CD4-positive, alpha-beta T cell treated with Interleukin-6 for 4 hours (primary cell): ENCODE measurements at regions not wholly inside any gene's neighbourhood (a gene's known extent, or its start where the extent isn't known, plus 50 kb on each side); places are given as distances from the start of the nearest gene placed in this dataset.
A peak's percentile ranks its signal among the peaks of the same experiment; 100 is the strongest.
"Not testable (repeated sequence)": the region's sequence is repeated elsewhere in the genome, so short reads cannot be mapped to it uniquely, and the experiment has no call there.

Experiments used
- DNase-seq: peaks from one replicate; pipeline ENCODE4 v3.0.0-alpha.2; 2020; ENCODE audit warnings: mixed read lengths

DNA sequence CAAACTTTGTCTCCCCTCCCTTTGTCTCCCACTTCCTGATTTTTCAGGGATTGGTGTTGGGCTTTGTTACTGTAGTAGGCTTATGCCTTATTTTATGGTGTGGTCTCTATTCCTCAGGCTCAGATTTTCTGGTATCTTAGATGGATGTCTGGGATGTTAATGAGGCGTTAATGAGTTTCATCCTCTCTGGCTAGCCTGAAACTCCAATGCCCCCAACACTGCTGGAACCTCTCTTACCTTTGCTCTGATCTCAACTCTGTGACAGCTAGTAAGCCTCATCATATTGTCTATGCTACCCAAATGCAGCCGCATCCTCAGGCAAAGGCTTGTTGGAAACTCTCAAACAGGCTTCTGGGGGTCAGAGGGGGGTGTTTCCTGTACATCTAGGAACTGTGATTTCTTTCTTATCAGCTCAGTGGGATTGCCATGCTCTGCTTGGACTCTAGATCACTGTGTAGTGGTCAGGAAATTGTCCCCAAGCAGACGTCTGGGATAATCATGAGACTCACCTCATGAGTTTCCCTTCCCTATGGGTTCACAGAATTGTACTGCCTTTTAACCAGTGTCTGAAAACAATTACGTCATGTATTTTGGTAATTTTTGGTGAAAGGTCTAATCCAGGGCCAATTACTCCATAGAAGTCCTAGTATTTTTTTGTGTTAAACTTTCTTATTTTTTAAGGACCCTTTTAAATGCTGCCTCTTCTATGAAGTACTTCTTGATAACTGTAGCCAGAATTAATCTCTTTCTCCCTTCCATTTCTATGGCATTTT, 88.8 kb upstream of the TRPC7 start:
- no peak for DNase-seq

DNA sequence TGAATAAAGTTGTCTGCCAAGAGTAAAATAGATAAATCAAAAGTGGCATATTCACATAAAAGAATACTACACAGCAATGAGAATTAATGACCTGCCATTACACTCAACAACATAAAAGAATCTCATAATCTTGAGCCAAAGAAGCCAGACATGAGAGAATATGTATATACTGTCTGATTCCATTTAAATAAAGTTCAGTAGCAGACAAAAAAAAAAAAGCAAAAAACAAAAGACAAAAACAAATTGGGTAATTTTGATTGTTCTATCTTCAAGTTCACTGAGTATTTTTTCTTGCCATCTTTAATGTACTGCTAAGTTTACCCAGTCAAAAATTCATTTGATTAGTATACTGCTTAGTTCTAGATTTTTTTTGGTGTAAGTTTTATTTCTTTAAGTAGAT, 87.9 kb upstream of the TRPC7 start:
- DNase-seq: no peak

DNA sequence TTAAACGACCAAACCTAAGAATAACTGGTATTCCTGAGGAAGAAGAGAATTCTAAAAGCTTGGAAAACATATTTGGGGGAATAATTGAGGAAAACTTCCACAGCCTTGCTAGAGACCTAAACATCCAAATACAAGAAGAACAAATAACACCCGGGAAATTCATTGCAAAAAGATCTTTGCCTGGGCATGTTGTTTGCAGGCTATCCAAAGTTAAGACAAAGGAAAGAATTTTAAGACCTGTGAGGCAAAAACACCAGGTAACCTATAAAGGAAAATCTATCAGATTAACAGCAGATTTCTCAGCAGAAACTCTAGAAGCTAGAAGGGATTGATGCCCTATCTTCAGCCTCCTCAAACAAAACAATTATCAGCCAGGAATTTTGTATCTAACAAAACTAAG, 82.2 kb upstream of the TRPC7 start:
- DNase-seq: not testable (repeated sequence)

DNA sequence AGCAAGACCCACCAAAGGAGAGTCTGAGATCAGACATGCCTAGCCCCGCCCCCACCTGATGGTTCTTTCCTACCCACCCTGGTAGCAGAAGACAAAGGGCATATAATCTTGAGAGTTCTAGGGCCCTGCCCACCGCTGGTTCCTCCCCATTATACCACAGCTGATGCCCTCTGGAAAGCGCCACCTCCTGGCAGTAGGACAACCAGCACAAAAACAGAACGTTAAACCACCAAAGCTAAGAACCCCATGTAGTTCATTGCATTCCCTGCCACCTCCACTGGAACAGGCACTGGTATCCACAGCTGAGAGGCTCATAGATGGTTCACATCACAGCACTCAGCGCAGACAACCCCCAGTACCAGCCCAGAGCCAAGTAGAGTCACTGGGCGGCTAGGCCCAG, 81.2 kb upstream of the TRPC7 start:
- DNase-seq: no peak

DNA sequence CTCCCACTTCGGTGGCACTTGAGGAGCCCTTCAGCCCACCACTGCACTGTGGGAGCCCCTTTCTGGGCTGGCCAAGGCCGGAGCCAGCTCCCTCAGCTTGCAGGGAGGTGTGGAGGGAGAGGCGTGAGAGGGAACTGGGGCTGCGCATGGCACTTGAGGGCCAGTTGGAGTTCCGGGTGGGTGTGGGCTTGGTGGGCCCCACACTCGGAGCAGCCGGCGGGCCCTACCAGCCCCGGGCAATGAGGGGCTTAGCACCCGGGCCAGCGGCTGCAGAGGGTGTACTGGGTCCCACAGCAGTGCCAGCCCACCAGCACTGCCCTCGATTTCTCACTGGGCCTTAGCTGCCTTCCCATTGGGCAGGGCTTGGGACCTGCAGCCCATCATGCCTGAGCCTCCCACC, 78.8 kb upstream of the TRPC7 start:
- DNase-seq: not testable (repeated sequence)

DNA sequence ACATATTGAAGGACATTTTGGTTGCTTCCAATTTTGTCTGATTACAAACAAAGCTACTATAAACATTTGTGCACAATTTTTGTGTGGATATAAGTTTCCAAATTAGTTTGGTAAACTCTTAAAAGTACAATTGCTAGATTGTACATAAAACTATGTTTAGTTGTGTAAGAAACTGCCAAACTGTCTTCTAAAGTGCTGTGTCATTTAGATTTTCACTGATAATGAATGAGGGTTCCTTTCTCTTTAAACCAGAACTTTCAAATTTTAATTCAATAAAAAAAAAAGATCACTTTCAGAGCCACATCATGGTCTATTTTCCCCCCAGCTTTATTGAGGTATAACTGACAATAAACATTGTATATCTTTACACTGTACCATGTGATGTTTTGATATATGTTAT, 74.0 kb upstream of the TRPC7 start:
- no peak for DNase-seq

DNA sequence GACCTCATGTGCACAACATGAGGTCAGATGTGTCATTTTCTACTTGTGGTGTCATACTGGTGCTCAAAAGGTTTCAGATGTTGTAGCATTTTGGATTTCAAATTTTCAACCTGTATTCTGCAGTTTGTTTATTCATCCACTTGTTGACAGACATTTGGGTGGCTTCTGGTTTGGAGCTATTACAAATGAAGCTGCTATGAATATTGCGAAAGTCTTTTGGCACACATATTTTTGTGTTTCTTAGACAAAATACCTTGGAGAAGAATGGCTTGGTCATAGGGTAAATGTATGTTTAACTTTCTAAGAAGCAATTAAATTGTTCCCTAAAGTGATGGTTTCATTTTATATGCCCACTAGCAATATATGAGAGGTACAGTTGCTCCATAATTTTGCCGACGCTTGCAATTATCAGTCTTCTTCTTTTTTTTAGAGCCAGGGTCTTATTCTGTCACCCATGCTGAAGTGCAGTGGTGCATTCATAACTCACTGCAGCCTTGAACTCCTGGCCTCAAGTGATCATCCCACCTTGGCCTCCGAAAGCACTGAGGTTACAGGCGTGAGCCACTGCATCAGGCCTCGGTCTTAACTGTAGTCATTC, 70.7 kb upstream of the TRPC7 start:
- no peak for DNase-seq

DNA sequence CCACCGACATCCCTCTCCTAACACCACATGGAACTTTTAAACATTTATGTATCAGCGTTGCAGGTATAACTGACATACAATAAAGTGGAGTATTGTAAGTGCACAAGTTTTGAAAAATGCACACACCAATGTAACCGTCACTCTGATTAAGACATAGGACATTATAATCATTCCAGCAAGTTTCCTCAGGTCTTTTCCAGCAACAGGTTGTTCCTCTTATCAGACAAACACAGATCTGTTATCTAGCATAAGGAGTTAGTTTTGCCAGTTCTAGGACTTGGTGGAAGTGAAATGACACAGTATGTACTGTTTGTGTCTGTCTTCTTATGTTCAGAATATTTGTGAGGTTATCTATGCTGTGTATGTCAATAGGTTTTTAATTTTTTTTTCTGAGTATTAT, 69.5 kb upstream of the TRPC7 start:
- DNase-seq: no peak

DNA sequence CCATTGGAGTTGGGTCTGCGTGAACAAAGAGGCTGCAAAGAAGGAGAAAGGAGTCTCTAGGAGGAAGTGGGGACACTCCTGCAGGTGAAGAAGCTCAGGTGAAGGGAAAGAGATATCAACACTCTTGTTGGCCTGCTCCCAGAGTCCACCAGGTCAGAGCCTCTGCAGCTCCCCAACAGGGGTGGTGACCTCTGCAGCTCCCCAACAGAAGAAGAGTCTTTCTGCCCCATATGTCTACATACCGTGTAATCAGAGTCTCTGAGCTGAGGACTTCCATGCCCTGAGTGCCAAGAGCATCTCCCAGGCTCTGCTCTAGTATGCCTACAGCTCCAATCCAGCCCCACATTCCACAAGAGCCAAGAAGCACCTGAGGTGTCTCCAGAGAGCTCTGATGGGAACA, 67.4 kb upstream of the TRPC7 start:
- DNase-seq: no peak

DNA sequence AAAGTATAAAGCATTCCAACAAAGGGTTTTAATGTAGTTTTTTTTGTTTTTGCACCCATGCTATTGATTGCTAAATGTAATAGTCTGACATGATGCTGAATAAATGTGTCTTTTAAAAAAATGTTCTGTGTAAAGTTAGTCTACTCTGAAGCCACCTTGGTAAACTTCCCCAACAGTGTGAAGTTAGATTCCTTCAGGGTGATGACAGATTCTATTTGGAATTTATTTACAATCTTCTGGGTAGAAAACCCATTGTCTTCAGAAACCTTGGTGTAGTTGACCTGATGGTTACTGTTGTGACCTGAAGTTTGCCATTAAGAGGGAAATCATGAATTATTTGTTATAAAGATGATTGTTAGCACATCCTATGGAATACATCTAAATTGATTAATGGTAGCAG, 64.7 kb upstream of the TRPC7 start:
- no peak for DNase-seq

DNA sequence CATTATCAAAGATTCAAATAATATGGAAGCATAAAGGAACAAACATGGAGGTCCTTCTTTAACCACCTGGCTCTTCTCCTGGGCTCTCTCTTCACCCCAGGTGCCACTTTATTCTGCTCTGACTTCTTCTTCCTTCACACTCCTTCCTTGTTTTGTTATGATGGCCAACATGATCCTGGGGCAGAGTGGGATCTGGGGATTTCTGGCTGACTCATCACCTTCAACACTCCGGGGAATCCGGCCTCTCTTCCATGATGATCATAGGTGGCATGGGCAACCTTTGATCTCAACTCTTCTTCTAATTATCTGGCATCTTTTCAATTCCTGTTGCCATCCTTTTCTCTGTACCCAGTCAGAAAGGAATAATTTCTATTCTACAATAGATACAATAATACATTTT, 62.1 kb upstream of the TRPC7 start:
- no peak for DNase-seq

DNA sequence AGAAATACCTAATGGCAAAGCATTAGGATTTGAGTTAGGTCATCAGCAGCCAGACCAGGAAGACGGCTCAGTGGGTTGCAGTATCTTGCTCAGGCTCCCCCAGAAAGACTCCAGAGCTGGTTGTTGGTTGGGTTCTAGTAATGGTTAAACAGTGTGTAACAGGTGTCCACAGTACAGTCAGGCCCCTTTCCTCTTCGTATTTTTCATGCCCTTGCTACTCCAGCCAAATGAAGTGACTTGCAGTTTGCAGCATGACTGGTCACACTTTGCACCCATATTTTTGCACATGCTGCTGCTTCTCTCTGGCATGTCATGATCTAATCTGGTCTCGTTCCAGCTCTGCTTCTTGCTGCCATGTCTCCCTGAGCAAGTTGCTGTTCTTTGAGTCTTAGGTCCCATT, 60.6 kb upstream of the TRPC7 start:
- no peak for DNase-seq

DNA sequence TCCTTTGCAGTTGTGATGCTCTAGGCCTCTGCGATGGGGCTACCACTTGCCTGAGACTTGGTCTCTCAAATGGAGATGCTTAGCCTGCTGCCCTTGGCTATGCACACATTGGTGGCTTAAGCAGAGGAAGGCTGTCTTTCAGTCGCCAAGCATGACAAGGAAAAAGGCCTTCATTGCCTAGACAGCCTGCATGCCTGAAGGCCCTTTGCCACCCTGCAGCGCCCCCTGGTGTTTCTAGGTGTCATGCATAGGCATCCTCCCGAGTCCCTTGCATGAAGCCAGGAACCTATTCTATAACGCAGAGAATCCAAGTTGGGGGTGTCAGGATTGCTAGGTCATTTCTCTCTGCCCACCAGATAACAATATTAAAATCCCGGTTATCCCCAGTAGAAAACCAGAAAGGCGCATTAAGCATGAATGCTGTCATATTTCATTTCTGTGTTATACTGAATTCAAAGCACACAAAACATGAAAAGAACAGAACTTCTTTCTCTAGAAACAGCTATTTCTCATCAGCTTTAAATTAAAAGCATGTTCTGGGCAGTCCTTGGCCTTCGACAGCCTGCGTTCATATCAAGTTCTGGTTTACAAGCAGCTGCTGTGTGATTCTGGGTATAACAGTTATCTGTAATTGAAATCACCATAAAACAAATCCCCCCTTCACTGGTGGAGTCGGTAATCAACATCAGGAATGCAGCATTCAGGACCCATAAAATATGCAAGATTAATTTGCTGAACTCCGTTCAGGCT, 59.7 kb upstream of the TRPC7 start:
- peak; percentile 17 for DNase-seq

DNA sequence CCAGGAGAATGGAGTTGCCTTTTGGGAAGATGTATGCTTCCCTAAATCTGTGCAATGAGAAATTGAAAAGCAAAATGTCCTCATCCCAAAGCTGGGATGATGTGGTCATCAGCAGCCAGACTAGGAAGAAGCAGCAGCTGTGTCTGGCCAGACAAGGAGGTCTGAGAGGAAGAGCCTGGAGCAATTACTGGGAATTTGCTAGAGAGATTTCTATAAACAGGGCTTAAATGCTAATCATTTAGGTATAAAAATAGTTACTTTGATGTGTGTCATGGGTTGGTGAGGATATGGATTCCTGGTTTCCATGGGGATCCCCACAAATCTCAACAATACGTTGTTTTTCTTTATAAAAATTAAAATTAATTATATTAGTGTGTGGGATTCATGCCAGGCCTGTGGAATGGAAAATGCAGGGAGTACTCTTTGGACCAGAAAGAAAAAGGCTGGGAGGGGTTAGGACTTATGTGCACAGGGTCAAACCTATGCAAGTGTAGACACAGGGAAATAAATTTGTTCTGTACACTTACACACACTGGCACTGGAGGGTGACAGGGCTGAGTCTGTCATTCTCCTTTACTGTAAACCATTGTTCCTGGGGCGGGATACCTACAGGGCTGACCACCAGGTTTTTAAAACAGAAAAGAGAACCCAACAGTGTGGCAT, 58.7 kb upstream of the TRPC7 start:
- DNase-seq: no peak

DNA sequence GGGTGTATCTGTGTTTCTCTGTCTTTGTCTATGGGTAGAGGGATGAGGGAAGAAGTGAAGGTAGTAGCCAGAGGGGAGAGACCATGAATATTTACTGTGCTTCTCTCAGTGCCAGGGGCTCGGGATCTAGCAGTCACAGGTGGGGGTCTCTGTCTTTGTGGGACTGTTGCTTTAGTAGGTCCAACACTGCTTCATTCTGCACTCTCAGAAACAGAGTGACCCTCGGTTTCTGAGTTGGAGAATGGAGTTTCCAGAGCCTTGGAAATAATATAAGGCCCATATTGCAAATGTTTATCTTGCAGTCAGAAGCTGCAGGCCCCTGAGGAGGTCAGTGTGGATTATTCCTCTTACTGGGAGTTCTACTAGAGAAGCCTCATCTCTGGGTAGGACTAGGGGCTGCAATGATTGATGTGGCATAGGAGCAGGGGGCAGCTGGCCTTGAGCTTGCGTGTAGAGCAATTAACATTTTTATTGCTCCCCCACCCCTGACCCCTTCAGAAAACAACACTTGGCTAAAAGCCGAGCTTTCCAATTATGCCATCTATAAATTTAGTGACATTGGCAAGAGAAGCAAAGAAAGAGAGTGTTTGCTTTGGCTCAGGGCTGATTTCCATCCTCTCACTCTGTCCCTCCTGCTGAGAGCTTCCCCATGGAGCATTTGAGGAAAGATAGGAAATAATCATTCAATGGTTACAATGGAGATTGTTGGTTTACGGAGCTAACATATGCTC, 55.0 kb upstream of the TRPC7 start:
- no peak for DNase-seq

DNA sequence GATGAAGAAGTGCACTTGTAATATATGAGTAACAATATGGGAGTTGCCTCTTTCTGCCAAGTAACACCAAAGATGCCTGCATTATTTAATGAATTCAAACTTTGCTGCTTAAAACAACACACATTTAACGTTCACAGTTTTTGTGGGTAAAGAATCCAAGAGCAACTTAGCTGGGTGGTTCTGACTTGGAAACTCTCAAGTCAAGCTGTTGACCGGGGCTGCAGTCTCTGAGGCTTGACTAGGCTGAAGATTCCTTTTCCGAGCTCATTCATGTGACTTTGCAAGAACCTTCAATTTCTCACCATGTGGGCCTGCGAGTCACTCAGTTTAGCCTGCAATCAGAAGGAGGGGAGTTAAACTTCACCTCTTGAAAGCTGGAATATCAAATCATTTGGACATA, 53.0 kb upstream of the TRPC7 start:
- no peak for DNase-seq
